Esophagus muscularis mucosa (tissue), 4 donors: ENCODE measurements at regions not wholly inside any gene's neighbourhood (a gene's known extent, or its start where the extent isn't known, plus 50 kb on each side); places are given as distances from the start of the nearest gene placed in this dataset.

Source experiments
- DNase-seq: peaks from one replicate; pipeline ENCODE4 v3.0.0-alpha.2; 2017; ENCODE audit errors: extremely low spot score
- H3K27ac ChIP-seq, 4 donors: fragments of 200-600 bp; sonication (generic); replicated peaks in 1 of 4; 1 replicate in 3 of 4; 2 replicates in 1 of 4; pipeline ENCODE4 v1.5.1; 2016 to 2019; ENCODE audit warnings: mild to moderate bottlenecking in 1 of 4
- H3K27me3 ChIP-seq, 4 donors: fragments of 200-600 bp; sonication (generic); one replicate each; pipeline versions ENCODE4 v1.5.1 to v1.6.0; 2016 to 2019
- H3K36me3 ChIP-seq, 4 donors: fragments of 200-600 bp; sonication (generic); one replicate each; pipeline ENCODE4 v1.5.1; 2016 to 2019
- H3K4me1 ChIP-seq, 4 donors: fragments of 200-600 bp; sonication (generic); one replicate each; pipeline ENCODE4 v1.5.1; 2016 to 2019
- H3K4me3 ChIP-seq, 4 donors: fragments of 200-600 bp; sonication (generic); 1 replicate in 2 of 4; 2 replicates in 2 of 4; pipeline ENCODE4 v1.5.1; 2016 to 2019; ENCODE audit warnings: mild to moderate bottlenecking in 4 of 4, moderate library complexity in 1 of 4
- H3K9me3 ChIP-seq, 4 donors: fragments of 200-600 bp; sonication (generic); 1 replicate in 3 of 4; 2 replicates in 1 of 4; pipeline ENCODE4 v1.5.1; 2016 to 2019
- EP300 ChIP-seq: sonication (generic); formaldehyde crosslinking; IDR thresholded peaks from one replicate; pipeline ENCODE4 v1.6.1; 2017; ENCODE audit warnings: antibody characterized with exemption
- POLR2A ChIP-seq: fragments of 450-650 bp; IDR thresholded peaks from one replicate; pipeline ENCODE4 v1.6.1; 2017; ENCODE audit warnings: antibody characterized with exemption, moderate library complexity, mild to moderate bottlenecking, low read depth
- POLR2AphosphoS5 ChIP-seq, 2 donors: sonication (generic); formaldehyde crosslinking; IDR thresholded peaks; one replicate each; pipeline ENCODE4 v1.6.1; 2017; ENCODE audit warnings: antibody characterized with exemption in 2 of 2
- WGBS: methylation state at CpG from one replicate; pipeline ENCODE4 v1.1.5; 2018; 5-methylcytosine and 5-hydroxymethylcytosine counted together
- intact Hi-C: fragments of 100-400 bp; cut with DNase I; formaldehyde crosslinking; loops from one replicate; pipeline ENCODE4 v1.15.1; 2023
- TF ChIP-seq, protein P1 (sequence below), 3 experiments: fragments of 200-600 bp in 2 of 3; fragments of 450-650 bp in 1 of 3; sonication (generic) in 2 of 3; IDR thresholded peaks; one replicate each; pipeline ENCODE4 v1.5.1; 2017 to 2019; ENCODE audit warnings: antibody characterized with exemption in 3 of 3, mild to moderate bottlenecking in 2 of 3, moderate library complexity in 1 of 3

DNA sequence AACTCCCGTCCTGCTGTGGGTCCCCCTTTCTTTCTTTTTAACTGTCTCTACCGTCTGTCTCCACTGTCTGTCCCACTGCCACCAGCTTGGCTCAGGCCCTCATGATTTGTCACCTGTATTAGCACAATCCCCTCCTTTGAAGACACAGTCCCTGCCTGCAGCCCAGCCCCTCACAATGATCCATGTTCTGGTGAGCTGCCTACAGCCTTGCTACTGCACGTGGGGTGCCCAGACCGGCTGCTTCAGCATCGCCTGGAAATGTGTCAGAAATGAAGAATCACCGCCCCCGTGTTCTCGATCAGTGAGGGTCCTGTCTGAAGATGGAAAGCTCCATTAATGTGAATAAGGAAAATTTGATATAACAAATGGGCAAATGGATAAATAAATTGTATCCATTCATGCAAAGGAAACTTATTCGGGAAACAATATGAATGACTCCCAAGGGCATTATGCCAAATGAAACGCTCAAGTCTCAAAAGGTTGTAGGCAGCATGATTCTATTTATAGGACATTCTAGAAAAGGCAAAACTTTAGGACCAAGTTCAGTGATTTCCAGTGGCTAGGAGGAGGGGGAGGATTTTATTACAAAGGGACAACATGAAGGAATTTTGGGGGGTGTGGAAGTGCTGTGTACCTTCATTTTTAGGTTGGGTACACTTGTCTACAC, 59.4 kb upstream of the CD83 start:
- no peaks in the 10 kb centered on the region for H3K4me1 ChIP-seq
- WGBS = 65% methylated on average over 10 of the region's 10 CpGs
- intact Hi-C loops = no loop called here

DNA sequence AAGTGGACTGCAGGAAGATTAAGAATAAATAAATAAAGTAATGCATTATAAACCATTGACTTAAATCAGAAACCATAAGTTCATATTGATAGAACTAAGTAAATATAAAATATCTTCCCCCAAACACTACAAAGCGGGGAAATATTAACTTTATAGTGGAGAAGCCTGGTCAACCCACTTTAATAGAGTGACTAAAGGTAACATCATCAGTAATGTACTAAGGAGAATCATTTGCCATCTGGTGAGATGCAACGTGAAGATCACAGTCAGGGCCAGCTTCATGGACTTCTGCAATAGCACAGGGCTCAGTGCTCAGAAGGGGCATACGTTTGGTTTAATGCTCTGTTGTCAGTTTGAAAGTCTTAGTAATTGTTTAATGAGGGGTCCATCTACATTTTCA, 58.8 kb upstream of the CD83 start:
- no peaks in the 10 kb centered on the region for H3K4me1 ChIP-seq
- peaks cover 0 to 36% (median 0%) of the 10 kb centered on the region in 4 donors for H3K27me3 ChIP-seq
- TF ChIP-seq POLR2AphosphoS5 (IDR thresholded peaks at IDR 0.05) (no peak), EP300 (no peak), POLR2A (no peak)
- TF ChIP-seq, protein P1, sequence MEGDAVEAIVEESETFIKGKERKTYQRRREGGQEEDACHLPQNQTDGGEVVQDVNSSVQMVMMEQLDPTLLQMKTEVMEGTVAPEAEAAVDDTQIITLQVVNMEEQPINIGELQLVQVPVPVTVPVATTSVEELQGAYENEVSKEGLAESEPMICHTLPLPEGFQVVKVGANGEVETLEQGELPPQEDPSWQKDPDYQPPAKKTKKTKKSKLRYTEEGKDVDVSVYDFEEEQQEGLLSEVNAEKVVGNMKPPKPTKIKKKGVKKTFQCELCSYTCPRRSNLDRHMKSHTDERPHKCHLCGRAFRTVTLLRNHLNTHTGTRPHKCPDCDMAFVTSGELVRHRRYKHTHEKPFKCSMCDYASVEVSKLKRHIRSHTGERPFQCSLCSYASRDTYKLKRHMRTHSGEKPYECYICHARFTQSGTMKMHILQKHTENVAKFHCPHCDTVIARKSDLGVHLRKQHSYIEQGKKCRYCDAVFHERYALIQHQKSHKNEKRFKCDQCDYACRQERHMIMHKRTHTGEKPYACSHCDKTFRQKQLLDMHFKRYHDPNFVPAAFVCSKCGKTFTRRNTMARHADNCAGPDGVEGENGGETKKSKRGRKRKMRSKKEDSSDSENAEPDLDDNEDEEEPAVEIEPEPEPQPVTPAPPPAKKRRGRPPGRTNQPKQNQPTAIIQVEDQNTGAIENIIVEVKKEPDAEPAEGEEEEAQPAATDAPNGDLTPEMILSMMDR (IDR thresholded peaks at IDR 0.05) = no peak
- no peak overlapping the region for H3K27ac ChIP-seq
- H3K4me3 ChIP-seq = no peak overlapping the region
- no peaks in the 10 kb centered on the region for H3K36me3 ChIP-seq
- no peak for DNase-seq
- intact Hi-C loops = no loop called here
- peaks cover 0 to 4% (median 0%) of the 10 kb centered on the region in 4 donors for H3K9me3 ChIP-seq
- WGBS = 98% methylated on average over 3 of the region's 3 CpGs

More for the DNA sequence above, 59.4 kb upstream of the CD83 start:
- Histone ChIP-seq H3K4me3 (no peak overlapping the region), H3K27ac (no peak overlapping the region), H3K36me3 (no peaks in the 10 kb centered on the region), H3K27me3 (peaks cover 0 to 33% (median 0%) of the 10 kb centered on the region in 4 donors), H3K9me3 (peaks cover 0 to 4% (median 0%) of the 10 kb centered on the region in 4 donors)
- TF ChIP-seq POLR2A (no peak), EP300 (no peak)
- TF ChIP-seq, protein P1 (IDR thresholded peaks at IDR 0.05) = no peak
- DNase-seq = no peak

DNA sequence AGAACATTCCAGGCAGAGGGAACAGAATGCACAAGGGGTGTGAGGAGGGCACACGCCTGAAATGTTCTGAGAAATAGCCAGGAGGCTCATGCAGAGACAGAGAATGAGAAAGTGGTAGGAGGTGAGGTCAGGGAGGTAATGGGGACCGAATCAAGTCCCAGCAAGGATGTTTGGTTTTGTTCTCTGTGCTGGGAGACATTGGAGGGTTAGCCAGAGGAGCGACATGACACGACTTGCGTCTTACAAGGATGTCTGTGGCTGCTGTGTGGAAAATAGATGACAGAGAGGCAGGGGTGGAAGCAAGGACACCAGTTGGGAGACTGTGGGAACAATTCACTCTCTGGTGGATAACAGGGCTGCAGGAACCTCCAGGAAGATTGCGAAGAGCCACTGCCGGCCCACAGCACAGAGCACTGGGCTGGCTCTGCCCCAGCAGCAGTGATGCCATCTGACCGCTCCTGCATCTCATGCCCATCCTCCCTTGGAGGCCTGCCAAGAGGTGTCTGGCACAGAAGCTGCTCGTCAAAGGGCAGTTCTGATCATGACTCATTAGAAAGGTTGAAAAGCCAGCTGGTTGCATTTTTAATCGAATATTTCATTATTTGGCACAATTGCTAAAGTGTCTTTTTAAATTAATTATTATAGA, 57.7 kb upstream of the CD83 start:
- Histone ChIP-seq H3K36me3 (no peaks in the 10 kb centered on the region), H3K27me3 (peaks cover 0 to 36% (median 0%) of the 10 kb centered on the region in 4 donors), H3K4me1 (no peaks in the 10 kb centered on the region), H3K4me3 (no peak overlapping the region), H3K9me3 (peaks cover 0 to 4% (median 0%) of the 10 kb centered on the region in 4 donors), H3K27ac (no peak overlapping the region)
- DNase-seq = no peak
- TF ChIP-seq EP300 = no peak
- no peak for TF ChIP-seq POLR2A
- intact Hi-C loops = no loop called here
- WGBS = 82% methylated on average over 10 of the region's 10 CpGs

DNA sequence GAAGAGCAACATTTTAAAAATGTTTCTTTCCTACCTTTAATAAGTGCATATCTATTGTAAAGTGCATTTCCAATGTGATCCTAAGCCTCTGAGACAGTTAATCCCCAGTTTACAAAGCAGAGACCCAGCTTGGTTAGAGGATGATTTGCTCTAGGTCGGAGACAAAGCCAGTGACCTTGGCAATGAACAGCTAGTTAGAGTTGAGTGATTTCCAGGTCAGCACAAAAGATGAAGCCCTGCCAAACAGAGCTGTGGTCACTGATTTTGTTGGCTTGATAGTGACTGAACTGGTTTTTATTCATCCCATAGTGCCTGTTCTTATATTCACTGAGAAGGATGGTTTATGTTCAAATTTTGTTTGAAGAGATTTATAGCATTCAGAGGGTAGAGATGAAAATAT, 56.6 kb upstream of the CD83 start:
- Histone ChIP-seq H3K9me3 (peaks cover 0 to 4% (median 0%) of the 10 kb centered on the region in 4 donors), H3K4me3 (no peak overlapping the region), H3K4me1 (no peaks in the 10 kb centered on the region), H3K27ac (no peak overlapping the region), H3K27me3 (peaks cover 0 to 40% (median 0%) of the 10 kb centered on the region in 4 donors), H3K36me3 (no peaks in the 10 kb centered on the region)
- TF ChIP-seq POLR2A (no peak), EP300 (no peak), POLR2AphosphoS5 (IDR thresholded peaks at IDR 0.05) (no peak)
- TF ChIP-seq, protein P1 (IDR thresholded peaks at IDR 0.05) = no peak
- 54% methylated on average over 1 of the region's 1 CpG for WGBS
- DNase-seq = no peak
- intact Hi-C loops = no loop called here

DNA sequence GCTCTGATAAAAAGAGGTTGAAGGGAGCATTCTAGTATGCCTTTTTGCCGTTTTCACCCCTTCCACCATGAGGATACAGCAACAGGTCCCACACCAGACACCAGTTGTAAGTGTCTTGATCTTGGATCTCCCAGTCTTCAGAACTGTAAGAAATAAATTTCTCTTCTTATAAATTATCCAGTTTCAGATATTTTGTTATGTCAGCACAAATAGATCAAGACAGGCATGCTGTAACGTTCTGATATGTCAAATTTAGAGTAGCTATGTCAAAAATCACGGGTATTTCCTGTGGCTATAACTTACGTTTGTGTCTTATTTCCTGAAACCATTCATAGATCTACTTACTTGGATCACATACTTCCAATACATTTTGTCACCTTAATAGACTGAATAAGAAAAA, 55.9 kb upstream of the CD83 start:
- H3K27me3 ChIP-seq = peaks cover 0 to 41% (median 0%) of the 10 kb centered on the region in 4 donors
- DNase-seq = no peak
- WGBS = 62% methylated on average over 4 of the region's 4 CpGs
- H3K36me3 ChIP-seq = no peaks in the 10 kb centered on the region
- H3K9me3 ChIP-seq = peaks cover 0 to 4% (median 0%) of the 10 kb centered on the region in 4 donors
- H3K27ac ChIP-seq = no peak overlapping the region
- no peaks in the 10 kb centered on the region for H3K4me1 ChIP-seq
- TF ChIP-seq, protein P1 (IDR thresholded peaks at IDR 0.05) = no peak
- no peak for TF ChIP-seq POLR2AphosphoS5 (IDR thresholded peaks at IDR 0.05)
- no peak for TF ChIP-seq EP300
- TF ChIP-seq POLR2A = no peak
- H3K4me3 ChIP-seq = no peak overlapping the region
- intact Hi-C loops = no loop called here
